GM19397 (cell line): ENCODE measurements at regions not wholly inside any gene's neighbourhood (a gene's known extent, or its start where the extent isn't known, plus 50 kb on each side); places are given as distances from the start of the nearest gene placed in this dataset.
"Not testable (repeated sequence)": the region's sequence is repeated elsewhere in the genome, so short reads cannot be mapped to it uniquely, and the experiment has no call there.

ENCODE experiments used
- ATAC-seq: cut with Tn5 transposase; IDR thresholded peaks from one replicate; pipeline ENCODE4 v1.9.1; 2021; ENCODE audit warnings: mild to moderate bottlenecking, moderate library complexity; ENCODE audit not compliant: unreplicated experiment

DNA sequence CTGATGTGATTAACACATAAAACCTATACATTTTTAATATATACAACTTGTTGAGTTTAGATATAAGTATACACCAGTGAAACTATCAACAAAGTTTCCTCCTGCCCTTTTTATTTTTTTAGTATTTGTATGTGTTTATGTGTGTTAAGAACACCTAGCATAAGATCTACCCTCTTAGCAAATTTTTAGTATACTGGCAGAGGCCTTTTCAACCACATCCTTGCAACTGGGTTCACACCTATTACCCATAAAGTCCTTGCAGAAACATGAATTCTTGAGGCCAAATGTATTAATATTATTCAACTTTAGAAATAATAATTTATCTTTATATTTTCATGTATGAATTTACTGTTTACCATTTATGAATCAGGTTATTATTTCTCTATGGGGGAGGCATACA, 119.7 kb upstream of the CRIM1 start:
- ATAC-seq: no peak

DNA sequence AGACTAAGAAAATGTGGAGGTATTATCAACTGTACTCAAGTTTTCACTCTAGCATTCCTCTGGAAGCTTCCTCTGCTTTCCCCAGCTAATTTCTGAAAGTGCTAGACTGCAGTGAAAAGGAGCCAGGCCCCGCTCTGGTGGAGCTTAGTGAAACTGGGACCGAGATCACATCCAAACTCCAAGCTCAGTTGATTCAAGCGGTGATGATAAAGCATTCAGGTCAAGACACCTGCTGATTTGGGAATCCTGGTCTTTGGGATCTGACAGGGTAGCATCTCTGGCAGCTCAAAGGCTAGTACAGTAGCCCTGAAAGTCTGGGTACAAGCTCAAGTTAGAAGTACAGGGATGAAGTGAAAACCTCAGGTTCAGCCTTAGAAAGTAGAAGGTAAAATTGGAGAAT, 120.2 kb upstream of the CRIM1 start:
- no peak for ATAC-seq

DNA sequence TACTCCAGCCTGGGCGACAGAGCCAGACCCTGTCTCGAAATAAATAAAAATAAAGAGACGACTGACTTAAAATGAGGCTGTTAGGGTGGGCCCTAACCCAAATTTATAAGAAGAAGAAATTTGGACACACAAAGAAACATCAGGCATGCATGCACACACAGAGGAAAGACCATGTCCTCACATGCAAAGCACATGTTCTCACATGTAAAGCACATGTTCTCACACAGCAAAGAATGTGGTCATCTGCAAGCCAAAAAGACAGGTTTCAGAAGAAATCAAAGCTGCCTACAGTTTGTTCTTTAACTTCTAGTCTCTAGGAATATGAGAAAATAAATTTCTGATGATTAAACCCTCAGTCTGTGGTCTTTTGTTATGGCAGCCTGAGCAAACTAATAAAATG, 132.3 kb upstream of the CRIM1 start:
- ATAC-seq: no peak

DNA sequence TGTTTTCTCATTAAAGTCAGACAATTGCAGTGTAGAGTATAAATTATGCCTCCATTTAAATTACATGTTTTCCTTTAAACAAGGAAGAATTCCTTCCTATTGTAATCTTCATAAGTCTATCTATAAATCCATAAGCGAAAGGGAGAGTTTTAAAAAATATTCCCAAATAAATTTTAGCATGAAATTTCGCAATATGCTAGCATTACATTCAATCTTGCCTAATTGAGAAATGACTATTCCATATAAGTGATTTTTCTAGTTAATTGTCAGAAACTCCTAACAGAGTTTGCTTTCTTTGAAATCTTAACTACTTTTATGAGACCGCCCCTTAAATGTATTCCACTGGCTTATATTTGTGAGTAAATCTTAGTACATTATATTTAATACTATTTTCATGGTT, 133.1 kb upstream of the CRIM1 start:
- no peak for ATAC-seq

DNA sequence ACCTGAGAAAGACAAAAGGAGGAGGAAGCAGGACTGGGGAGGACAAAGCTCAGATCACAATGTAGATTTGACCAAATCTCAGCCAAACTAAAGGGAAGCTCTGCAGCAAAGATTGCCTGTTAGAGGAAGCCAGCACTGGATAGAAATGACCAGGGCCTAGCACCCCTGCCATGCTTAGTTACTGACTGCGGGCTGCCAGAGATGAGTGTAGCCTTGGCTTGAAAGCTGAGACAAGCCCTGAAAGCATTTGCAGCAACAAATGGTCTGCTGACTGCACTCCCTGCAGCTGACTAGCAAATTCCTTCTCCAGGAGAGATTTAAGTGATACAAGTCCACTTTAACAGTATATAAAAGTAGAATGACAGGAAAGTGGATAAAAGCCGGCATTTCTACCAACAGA, 140.9 kb upstream of the CRIM1 start:
- ATAC-seq: no peak

DNA sequence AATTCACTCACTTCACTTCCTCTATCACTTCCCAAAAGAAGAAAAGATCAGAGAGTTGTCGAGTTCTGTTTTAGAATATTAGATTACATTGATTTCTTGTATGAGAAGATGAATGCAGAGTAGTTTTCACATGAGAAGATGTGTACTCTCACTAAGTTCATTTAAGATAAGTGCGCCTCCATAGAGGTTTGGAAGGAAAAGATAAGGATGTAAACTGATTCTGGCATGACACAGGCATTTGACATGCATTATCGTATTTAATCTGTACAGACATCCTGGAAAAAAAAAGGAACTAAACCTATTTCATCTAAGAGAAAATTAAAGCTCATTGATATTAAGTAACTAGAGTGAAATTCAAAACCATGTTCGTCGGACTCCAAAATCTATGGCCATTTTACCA, 152.2 kb upstream of the CRIM1 start:
- ATAC-seq: no peak

DNA sequence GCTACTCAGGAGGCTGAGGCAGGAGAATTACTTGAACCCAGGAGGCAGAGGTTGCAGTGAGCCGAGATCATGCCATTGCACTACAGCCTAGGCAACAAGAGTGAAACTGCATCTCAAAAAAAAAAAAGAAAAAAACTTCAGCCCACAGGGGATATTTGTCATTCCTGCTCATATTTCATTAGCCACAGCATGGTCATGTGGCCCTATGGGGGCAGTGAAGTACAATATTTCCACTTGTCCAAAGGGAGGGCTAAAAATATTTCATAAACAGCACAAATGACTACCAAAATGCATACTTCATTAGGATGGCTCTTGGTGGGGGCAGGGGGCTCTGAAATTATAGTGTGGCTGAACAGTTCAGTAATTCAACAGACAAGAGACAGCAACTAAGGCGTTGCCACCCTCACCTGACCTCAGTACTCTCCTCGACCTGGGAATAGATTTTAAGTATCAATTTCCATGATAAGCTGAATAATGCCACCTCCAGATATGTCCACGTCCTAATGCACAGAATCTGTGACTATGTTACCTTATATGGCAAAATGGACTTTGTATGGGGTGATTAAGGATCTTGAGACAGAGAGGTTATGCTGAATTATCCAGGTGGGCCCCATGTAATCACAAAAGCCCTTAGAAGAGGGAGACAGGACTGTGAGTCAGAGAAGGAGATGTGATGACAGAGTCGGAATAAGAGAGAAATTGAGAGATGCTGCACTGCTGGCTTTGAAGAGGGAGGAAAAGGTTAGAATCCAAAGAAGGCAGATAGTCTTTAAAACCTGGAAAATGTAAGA, 158.2 kb upstream of the CRIM1 start:
- ATAC-seq: no peak

DNA sequence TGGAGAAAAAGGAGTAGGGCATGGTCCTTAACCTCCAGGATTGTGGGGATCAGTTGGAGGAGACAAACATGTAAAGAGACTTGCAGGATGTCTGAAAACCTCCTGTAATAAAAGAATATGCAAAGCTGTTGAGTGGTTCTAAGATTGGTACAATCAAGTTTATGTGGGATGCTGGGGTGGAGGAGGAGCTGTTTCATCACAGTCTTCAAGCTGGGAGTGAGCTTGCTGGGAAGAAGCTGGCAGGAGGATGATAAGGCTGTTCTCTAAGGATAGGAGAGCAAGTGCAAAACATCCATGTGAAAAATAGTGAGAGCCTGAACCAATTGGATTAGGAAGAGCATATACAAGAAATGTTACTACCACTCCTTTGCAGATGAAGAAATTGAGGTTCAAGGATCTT, 161.9 kb upstream of the CRIM1 start:
- ATAC-seq: no peak

DNA sequence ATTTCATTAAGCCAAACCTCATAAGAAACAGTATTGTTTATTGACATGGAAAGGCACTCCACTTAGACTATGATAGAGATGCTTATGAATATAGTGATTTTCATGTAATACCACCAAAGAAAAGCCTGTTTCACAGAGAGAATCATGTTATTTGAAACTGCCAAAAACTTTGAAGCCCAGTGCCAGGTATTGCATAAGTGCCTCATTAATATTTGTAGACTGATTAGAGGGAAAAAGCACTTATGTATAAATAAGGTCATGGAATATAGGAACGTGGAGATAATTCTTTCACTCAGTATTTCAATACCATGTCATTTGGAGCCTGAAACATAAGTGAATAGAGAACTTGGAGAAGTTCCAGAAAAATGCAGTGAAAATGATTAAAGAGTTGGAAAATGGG, 162.6 kb upstream of the CRIM1 start:
- no peak for ATAC-seq

DNA sequence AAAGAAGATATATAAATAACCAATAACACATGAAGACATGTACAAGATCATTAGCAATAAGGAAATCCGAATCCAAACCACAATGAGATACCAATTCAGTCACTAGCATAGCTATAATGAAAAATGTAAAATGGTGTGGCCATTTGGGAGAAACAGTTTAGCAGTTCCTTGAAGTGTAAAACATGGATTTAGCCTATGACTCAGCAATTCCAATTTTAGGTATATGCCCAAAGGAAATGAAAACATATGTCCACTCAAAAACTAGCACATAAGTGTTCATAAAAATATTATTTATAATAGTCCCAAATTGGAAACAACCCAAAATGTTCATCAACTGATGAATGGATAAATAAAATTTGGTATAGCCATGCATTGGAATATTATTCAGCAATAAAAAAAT, 165.5 kb upstream of the CRIM1 start:
- ATAC-seq: no peak

DNA sequence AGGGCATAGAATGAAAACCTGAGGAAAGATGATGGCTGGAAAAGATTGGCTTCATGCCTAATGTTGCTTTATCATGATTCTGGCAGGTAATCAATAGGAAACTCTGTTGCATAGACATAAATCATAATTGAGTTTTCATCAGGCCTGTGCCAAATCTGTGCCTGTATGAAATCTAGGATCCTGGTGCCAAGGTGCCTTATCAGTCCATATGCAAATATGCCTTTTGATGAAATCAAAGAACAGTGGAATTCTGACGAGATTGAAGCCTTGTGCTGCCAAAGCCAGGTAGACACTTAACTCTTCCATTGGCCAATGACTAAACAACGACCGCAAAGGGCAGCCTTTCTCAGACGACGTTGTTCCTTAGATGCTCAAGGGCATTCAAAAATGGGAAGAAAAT, 170.0 kb upstream of the CRIM1 start:
- ATAC-seq: no peak

DNA sequence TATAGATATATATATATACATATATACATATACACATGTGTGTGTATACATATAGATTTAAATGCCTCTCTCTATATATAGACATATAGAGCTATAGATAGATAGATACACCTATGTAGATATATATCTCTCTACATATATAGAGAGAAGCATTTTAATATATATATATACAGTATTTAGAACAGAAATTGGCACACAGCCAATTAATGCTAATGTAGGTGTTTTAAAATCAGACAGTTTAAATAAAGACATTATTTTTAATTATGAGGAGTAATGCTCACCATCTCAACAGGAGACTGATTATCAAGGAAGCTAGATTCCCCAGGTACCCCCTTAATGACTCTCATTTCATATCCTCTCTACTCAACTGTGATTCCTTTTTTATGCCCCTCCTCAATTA, 170.7 kb upstream of the CRIM1 start:
- no peak for ATAC-seq

DNA sequence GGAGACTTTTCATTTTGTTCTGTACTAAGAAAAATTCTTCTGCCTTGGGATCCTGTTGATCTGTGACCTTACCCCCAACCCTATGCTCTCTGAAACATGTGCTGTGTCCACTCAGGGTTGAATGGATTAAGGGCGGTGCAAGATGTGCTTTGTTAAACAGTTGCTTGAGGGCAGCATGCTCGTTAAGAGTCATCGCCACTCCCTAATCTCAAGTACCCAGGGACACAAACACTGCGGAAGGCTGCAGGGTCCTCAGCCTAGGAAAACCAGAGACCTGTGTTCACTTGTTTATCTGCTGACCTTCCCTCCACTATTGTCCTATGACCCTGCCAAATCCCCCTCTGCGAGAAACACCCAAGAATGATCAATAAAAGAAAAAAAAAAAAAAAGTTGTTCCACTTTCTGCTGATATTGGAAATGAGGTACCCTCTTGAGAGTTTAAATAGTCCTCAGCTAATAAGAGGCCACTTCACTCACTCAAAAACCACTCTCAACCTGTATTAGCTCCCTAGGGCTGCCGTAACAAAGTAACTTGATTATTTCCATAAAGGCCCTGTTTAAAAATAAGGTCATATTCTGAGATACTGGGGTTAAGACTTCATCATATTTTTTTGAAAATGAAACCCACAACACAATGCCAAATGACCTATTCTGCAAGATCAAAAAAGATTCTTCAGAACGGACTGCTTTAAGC, 174.6 kb upstream of the CRIM1 start:
- ATAC-seq: not testable (repeated sequence)

DNA sequence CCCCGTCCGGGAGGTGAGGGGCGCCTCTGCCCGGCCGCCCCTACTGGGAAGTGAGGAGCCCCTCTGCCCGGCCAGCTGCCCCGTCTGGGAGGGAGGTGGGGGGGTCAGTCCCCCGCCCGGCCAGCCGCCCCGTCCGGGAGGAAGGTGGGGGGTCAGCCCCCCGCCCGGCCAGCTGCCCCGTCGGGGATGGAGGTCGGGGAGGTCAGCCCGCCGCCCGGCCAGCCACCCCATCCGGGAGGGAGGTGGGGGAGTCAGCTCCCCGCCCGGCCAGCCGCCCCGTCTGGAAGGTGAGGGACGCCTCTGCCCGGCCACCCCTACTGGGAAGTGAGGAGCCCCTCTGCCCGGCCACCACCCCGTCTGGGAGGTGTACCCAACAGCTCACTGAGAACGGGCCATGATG, 175.3 kb upstream of the CRIM1 start:
- not testable (repeated sequence) for ATAC-seq

DNA sequence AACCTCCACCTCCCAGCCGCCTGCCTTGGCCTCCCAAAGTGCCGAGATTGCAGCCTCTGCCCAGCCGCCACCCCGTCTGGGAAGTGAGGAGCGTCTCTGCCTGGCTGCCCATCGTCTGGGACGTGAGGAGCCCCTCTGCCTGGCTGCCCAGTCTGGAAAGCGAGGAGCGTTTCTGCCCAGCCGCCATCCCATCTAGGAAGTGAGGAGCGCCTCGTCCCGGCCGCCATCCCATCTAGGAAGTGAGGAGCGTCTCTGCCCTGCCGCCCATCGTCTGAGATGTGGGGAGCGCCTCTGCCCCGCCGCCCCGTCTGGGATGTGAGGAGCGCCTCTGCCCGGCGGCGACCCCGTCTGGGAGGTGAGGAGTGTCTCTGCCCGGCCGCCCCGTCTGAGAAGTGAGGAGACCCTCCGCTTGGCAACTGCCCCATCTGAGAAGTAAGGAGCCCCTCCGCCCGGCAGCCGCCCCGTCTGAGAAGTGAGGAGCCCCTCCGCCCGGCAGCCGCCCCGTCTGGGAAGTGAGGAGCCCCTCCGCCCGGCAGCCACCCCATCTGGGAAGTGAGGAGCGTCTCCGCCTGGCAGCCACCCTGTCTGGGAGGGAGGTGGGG, 175.8 kb upstream of the CRIM1 start:
- not testable (repeated sequence) for ATAC-seq

DNA sequence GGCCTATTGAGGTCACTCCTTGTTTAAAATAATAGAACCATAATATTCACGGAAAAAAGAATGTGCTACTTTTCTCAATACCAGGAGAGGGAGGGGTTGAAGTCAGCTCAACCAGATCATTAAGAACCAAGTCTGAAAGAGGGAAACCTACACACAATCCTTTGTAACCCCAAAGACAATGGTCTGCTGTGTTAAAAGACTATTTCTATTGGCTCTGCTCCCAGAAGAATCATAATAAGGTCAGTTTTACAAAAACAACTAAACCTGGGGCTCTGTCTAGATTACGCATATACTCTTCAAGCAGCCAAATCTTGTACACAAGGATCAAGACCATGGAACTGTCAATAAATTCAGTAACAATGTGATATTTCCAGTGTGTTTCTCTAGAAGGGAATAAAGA, 177.2 kb upstream of the CRIM1 start:
- ATAC-seq: no peak

DNA sequence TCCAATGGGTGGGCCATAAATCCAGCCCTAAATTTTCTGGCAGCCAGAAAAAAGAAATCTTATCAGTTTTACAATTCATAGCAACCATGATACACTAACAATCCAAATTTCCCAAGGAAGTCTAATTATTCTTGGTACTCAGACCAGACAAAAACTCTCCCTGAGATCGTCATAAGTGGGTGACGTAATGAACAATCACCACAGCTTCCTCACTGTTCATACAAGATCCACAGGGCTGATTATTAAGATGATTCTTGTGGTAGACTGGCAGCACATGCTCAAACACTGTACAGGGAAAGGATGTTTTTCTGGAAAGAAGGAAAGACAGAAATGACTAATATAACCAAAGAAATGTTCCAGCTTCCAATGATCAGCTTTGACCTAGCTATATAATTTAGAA, 178.3 kb upstream of the CRIM1 start:
- ATAC-seq: no peak

DNA sequence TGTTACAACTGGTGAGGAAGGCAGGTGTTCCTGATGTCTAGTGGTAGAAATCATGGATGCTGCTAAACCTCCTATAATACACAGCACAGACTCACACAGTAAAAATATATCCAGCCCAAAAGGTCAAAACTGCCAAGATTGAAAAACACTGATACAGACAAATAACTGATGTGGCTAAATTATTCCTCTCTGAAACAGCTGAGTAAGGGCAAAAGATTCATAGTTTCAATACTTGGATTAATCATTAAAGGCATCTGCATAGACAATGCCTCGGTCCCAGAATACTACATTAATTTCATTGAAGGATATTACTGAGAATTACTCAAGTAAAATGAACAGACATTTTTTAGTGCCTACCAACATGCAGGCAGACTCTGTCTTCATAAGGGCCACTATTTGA, 180.7 kb upstream of the CRIM1 start:
- ATAC-seq: no peak

DNA sequence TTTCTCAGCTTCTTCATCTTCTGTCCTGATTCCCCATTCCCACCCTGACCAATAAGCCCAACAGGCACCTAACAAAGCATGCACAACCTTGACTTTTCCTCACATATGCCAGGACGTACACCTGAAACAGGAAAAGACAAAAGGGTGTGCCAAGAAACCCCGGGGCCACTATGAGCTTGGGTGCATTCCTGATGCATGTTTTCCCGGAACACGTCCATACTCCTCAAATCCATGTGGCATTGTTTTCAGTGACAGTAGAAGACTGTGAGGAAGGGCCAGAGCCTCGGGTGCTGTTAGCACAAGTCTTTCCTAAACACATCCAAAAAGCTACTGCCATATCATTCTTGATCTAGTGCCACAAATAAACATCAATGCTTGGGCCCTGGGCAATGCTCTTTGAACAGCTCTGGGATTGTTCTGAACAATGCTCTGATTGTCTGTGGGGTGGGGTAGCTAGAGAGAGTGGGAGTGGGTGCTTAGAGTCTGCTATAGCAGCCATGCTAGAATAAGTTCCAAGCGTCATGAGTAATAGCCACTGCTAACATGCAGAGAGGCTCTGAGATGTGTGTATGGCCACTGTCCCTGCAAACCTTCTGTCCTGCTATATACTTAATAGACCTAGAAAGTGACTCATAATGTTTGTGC, 181.7 kb upstream of the CRIM1 start:
- ATAC-seq: no peak

DNA sequence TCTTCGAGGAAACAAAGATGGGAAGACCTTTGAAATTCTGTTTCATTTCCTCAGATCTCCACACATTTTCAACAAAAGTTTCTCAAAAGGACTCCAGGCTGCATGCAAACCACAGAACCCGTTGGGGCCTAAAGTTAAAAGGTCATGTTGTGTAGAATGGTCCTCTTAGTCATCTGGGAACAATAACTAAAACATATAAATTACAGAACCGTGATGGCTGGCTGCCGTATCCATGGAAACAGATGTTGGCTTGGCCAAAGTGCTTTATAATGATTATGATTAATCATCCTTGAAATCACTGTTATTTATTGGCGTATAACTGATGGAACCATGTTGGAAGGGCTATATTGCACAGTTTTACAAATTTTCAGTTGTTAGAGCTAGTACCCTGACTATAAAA, 182.8 kb upstream of the CRIM1 start:
- ATAC-seq: no peak

DNA sequence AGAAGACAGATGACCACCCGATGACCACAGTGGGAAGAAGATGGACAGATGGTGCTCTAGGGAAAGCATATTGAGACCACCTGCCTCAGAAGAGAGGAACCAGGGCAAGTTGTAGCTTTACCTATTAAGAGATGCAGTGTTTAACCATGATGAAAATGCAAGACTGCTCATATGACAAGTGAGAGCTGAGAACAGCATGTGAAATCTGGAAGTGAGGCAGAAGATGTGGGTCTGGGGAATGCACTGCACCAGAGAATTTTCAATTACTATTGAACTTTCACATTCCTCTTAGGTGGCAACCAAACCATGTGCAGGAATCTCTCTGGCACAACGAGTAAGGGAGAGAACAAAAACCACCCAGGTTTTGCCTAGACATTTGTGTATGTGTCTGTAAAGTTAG, 184.8 kb upstream of the CRIM1 start:
- ATAC-seq: peak; percentile 43

DNA sequence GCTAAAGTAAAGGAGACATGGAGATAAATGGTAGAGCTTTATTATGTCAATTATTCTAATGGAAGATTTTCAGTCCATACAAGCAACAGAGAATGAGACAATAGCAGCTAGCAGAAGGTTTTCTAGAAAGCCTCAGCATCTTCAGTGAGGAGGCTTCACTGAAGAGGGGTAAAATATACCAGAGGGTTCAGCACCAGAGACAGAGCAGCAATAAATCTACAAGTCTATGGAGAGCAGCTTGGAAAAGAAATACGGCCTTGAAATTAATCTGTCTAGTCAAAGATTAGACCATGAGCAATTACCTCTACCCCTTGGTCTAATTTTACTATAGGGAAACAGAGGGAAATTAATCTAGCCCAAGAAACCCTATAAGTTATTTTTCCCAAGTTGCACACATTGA, 185.7 kb upstream of the CRIM1 start:
- ATAC-seq: no peak
